GM12801 (cell line): ENCODE measurements at regions not wholly inside any gene's neighbourhood (a gene's known extent, or its start where the extent isn't known, plus 50 kb on each side); places are given as distances from the start of the nearest gene placed in this dataset.

Experiments
- TF ChIP-seq, protein P1 (sequence below): IDR thresholded peaks from one replicate; pipeline ENCODE4 v1.5.1; 2011; ENCODE audit warnings: control low read depth; ENCODE audit not compliant: insufficient read length; ENCODE audit errors: extremely low read depth

GRCh38 chr1:114315631-114316030 is 162.0 kb upstream of the SYT6 start:
- TF ChIP-seq, protein P1, sequence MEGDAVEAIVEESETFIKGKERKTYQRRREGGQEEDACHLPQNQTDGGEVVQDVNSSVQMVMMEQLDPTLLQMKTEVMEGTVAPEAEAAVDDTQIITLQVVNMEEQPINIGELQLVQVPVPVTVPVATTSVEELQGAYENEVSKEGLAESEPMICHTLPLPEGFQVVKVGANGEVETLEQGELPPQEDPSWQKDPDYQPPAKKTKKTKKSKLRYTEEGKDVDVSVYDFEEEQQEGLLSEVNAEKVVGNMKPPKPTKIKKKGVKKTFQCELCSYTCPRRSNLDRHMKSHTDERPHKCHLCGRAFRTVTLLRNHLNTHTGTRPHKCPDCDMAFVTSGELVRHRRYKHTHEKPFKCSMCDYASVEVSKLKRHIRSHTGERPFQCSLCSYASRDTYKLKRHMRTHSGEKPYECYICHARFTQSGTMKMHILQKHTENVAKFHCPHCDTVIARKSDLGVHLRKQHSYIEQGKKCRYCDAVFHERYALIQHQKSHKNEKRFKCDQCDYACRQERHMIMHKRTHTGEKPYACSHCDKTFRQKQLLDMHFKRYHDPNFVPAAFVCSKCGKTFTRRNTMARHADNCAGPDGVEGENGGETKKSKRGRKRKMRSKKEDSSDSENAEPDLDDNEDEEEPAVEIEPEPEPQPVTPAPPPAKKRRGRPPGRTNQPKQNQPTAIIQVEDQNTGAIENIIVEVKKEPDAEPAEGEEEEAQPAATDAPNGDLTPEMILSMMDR: no peak

DNA sequence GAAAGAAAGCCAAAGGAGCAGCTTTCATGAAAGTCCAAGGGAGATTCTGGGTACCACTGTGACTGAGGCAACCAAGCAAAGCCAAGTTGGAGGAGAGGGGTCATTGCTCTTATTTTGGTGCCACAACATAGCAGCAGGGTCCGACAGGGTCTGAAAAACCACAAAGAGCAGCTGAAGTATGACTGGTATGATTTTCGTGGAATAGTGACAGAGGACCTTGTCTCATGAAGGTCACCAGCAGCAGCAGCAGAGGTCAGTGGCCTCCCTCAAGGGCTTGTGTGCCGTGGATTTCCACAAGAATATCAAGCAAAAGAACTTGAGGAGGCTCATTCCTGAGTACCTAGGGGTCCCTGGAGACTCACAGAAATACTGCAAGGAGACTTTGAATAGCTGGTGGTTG is 160.9 kb upstream of the SYT6 start:
- TF ChIP-seq, protein P1: no peak

GRCh38 chr1:114314098-114314497 is 160.4 kb upstream of the SYT6 start:
- TF ChIP-seq, protein P1: no peak

GRCh38 chr1:114310695-114311271 is 157.1 kb upstream of the SYT6 start:
- TF ChIP-seq, protein P1: no peak

DNA sequence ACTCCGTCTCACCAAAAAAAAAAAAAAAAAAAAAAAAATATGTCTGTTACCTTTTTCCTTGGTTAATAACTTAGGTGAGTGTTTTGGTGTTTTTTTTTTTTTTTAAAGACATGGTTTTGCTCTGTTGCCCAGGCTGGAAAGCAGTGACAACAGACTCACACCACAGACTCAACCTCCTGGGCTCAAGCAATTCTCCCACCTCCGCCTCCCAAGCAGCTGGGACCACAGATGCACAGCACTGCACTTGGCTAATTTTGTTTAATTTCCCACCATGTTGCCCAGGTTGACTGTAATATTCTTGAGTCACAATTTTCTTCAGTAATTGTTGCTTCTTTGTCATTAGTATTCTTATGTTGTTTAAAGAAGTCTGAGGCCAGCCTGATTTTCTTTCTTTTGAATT is 149.2 kb upstream of the SYT6 start:
- TF ChIP-seq, protein P1: no peak

GRCh38 chr1:114299331-114299975 is 145.8 kb upstream of the SYT6 start:
- TF ChIP-seq, protein P1: no peak

DNA sequence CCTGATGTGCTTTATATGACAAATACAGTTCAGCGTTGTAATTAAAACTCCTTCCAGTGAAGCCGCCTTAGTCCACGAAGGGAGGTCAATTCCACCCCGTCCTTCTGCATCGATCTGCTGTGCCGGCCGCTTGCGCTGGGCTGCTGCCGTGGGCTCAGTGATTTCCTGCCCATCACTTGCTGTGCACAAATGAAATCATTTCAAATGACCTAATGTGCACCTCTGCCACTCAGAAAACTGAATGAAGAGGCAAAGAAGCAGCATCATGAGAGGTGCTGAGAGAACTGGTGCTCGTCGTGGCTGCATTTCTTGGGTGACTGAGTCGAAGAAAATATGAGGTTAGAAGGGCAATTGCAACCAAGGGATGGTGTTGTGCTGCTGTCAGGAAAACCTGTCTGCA is 144.3 kb upstream of the SYT6 start:
- TF ChIP-seq, protein P1: no peak
